CD4-positive, alpha-beta T cell (primary cell): ENCODE measurements at regions not wholly inside any gene's neighbourhood (a gene's known extent, or its start where the extent isn't known, plus 50 kb on each side); places are given as distances from the start of the nearest gene placed in this dataset.

ENCODE experiments used
- ATAC-seq: fragments of 200-7000 bp; cut with Tn5 transposase; one replicate; pipeline ENCODE4 v1.10.0; 2022; ENCODE audit warnings: mild to moderate bottlenecking; ENCODE audit not compliant: poor library complexity
- CTCF ChIA-PET: fragments of 350-600 bp; sonication (Branson Sonifier 250); formaldehyde crosslinking; loops from one replicate; lab custom pipeline; 2021; ENCODE audit warnings: antibody characterized with exemption, inconsistent platforms; lab: Charles Lee
- POLR2A ChIA-PET: fragments of 350-600 bp; sonication (Branson Sonifier 250); formaldehyde crosslinking; loops from one replicate; lab custom pipeline; 2021; ENCODE audit warnings: antibody characterized with exemption, inconsistent platforms; lab: Charles Lee
- DNase-seq, 14 experiments: peaks; one replicate each; pipeline ENCODE4 v3.0.0-alpha.2; 2013 to 2020; ENCODE audit warnings: mixed read lengths in 2 of 14
- H3K27ac ChIP-seq, 2 donors: one replicate each; pipeline versions ENCODE4 v1.5.1 to v1.7.0; 2013; ENCODE audit warnings: low read length in 2 of 2, low read depth in 1 of 2, mild to moderate bottlenecking in 1 of 2
- H3K27me3 ChIP-seq, 2 experiments: 1 replicate in 1 of 2; 2 replicates in 1 of 2; pipeline versions ENCODE4 v1.6.1 to v1.7.0; 2013; ENCODE audit warnings: low read length in 2 of 2, control low read depth in 1 of 2, mild to moderate bottlenecking in 1 of 2, moderate library complexity in 1 of 2; ENCODE audit not compliant: insufficient read depth in 2 of 2, control insufficient read depth in 1 of 2
- H3K36me3 ChIP-seq: one replicate; pipeline ENCODE4 v1.6.1; 2013; ENCODE audit warnings: low read length, control low read depth; ENCODE audit not compliant: insufficient read depth
- H3K4me1 ChIP-seq: one replicate; pipeline ENCODE4 v1.6.1; 2013; ENCODE audit warnings: low read length, control low read depth; ENCODE audit not compliant: insufficient read depth
- H3K4me3 ChIP-seq: one replicate; pipeline ENCODE4 v1.5.1; 2013; ENCODE audit warnings: mild to moderate bottlenecking, low read length, moderate library complexity
- H3K9me3 ChIP-seq, 2 experiments: 1 replicate in 1 of 2; 2 replicates in 1 of 2; pipeline versions ENCODE4 v1.6.1 to v1.7.0; 2013; ENCODE audit warnings: low read length in 2 of 2, mild to moderate bottlenecking in 2 of 2, control low read depth in 1 of 2, moderate library complexity in 1 of 2; ENCODE audit not compliant: control insufficient read depth in 1 of 2, insufficient read depth in 1 of 2
- H3K27ac Mint-ChIP-seq: one replicate; pipeline ENCODE4 v1.8.0; 2020; ENCODE audit warnings: mixed read lengths
- H3K27me3 Mint-ChIP-seq: one replicate; pipeline ENCODE4 v1.8.0; 2021; ENCODE audit warnings: mixed read lengths
- H3K36me3 Mint-ChIP-seq: one replicate; pipeline ENCODE4 v1.8.0; 2021; ENCODE audit warnings: low read depth, mixed read lengths
- H3K4me1 Mint-ChIP-seq: one replicate; pipeline ENCODE4 v1.8.0; 2021; ENCODE audit warnings: low read depth, mixed read lengths
- H3K4me3 Mint-ChIP-seq: one replicate; pipeline ENCODE4 v1.8.0; 2020; ENCODE audit warnings: mild to moderate bottlenecking, mixed read lengths
- H3K9me3 Mint-ChIP-seq: one replicate; pipeline ENCODE4 v1.8.0; 2020; ENCODE audit warnings: mixed read lengths
- intact Hi-C, 2 experiments: fragments of 100-400 bp; cut with DNase I in 1 of 2; cut with micrococcal nuclease in 1 of 2; formaldehyde crosslinking; loops; one replicate each; pipeline versions ENCODE4 v1.15.1 to v1.9.0; 2023 to 2025; cut with DNase I, micrococcal nuclease
- TF ChIP-seq, protein P1 (sequence below): fragments of 200-600 bp; IDR thresholded peaks from one replicate; pipeline ENCODE4 v1.8.0; 2022; ENCODE audit warnings: antibody characterized with exemption, mild to moderate bottlenecking

DNA sequence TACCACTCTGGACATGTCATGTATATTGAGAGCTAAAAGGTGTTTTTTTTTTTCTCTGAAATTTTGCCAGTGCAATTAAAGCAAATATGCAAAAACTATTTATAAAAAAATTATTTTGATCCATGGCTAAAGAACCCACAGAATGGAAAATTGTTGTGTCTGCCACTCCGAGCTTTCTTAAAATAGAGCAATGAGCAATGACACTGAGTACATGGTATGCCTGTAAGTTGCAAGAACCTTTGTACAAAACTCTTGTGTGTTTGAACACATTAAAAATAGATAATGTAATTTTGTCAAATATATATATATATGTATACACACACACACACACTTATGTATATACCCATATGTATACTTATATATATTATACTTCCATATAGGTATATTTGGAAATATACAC, 1530.9 kb upstream of the B3GALT2 start:
- Histone ChIP-seq H3K4me3 (no peak overlapping the region), H3K4me1 (no peaks in the 10 kb centered on the region), H3K9me3 (no peaks in the 10 kb centered on the region), H3K27me3 (no peaks in the 10 kb centered on the region), H3K36me3 (no peaks in the 10 kb centered on the region), H3K27ac (no peak overlapping the region)
- H3K4me1 Mint-ChIP-seq, result no peaks in the 10 kb centered on the region
- H3K4me3 Mint-ChIP-seq, result no peak overlapping the region
- intact Hi-C loops, result no loop called here
- H3K9me3 Mint-ChIP-seq, result no peaks in the 10 kb centered on the region
- POLR2A ChIA-PET, result interaction anchor here (0.5 kb wide), 1 partner anchor 56 kb away, joined by 4 read pairs; no protein-coding TSS in a partner anchor
- no peak overlapping the region for H3K27ac Mint-ChIP-seq
- H3K36me3 Mint-ChIP-seq, result no peaks in the 10 kb centered on the region
- no peak for ATAC-seq
- DNase-seq, result no peak
- CTCF ChIA-PET, result no interaction called here
- no peaks in the 10 kb centered on the region for H3K27me3 Mint-ChIP-seq
- TF ChIP-seq, protein P1, sequence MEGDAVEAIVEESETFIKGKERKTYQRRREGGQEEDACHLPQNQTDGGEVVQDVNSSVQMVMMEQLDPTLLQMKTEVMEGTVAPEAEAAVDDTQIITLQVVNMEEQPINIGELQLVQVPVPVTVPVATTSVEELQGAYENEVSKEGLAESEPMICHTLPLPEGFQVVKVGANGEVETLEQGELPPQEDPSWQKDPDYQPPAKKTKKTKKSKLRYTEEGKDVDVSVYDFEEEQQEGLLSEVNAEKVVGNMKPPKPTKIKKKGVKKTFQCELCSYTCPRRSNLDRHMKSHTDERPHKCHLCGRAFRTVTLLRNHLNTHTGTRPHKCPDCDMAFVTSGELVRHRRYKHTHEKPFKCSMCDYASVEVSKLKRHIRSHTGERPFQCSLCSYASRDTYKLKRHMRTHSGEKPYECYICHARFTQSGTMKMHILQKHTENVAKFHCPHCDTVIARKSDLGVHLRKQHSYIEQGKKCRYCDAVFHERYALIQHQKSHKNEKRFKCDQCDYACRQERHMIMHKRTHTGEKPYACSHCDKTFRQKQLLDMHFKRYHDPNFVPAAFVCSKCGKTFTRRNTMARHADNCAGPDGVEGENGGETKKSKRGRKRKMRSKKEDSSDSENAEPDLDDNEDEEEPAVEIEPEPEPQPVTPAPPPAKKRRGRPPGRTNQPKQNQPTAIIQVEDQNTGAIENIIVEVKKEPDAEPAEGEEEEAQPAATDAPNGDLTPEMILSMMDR, result no peak

GRCh38 chr1:194710671-194711070, 1524.3 kb upstream of the B3GALT2 start:
- H3K9me3 Mint-ChIP-seq, result no peaks in the 10 kb centered on the region
- Histone ChIP-seq H3K36me3 (no peaks in the 10 kb centered on the region), H3K9me3 (no peaks in the 10 kb centered on the region), H3K4me3 (no peak overlapping the region), H3K27me3 (no peaks in the 10 kb centered on the region), H3K4me1 (no peaks in the 10 kb centered on the region), H3K27ac (no peak overlapping the region)
- H3K27ac Mint-ChIP-seq, result no peak overlapping the region
- H3K4me1 Mint-ChIP-seq, result no peaks in the 10 kb centered on the region
- no peak overlapping the region for H3K4me3 Mint-ChIP-seq
- TF ChIP-seq, protein P1, result no peak
- intact Hi-C loops, result no loop called here
- H3K36me3 Mint-ChIP-seq, result no peaks in the 10 kb centered on the region
- no peaks in the 10 kb centered on the region for H3K27me3 Mint-ChIP-seq
- no peak for DNase-seq
- POLR2A ChIA-PET, result no interaction called here
- CTCF ChIA-PET, result no interaction called here
- no peak for ATAC-seq

- Histone ChIP-seq H3K4me3 (no peak overlapping the region), H3K27ac (no peak overlapping the region), H3K4me1 (no peaks in the 10 kb centered on the region), H3K27me3 (no peaks in the 10 kb centered on the region), H3K9me3 (no peaks in the 10 kb centered on the region), H3K36me3 (no peaks in the 10 kb centered on the region)
- no peaks in the 10 kb centered on the region for H3K4me1 Mint-ChIP-seq
- DNase-seq (no peak), ATAC-seq (no peak)
- CTCF ChIA-PET, result no interaction called here
- no peaks in the 10 kb centered on the region for H3K36me3 Mint-ChIP-seq
- H3K9me3 Mint-ChIP-seq, result no peaks in the 10 kb centered on the region
- no peak overlapping the region for H3K4me3 Mint-ChIP-seq
- H3K27me3 Mint-ChIP-seq, result no peaks in the 10 kb centered on the region
- POLR2A ChIA-PET, result no interaction called here
- intact Hi-C loops, result no loop called here
- H3K27ac Mint-ChIP-seq, result no peak overlapping the region
- TF ChIP-seq, protein P1, result no peak
These were observed 1523.0 kb upstream of the B3GALT2 start for GRCh38 chr1:194709439-194709838.
